ENCODE measurements at regions not wholly inside any gene's neighbourhood (a gene's known extent, or its start where the extent isn't known, plus 50 kb on each side); places are given as distances from the start of the nearest gene placed in this dataset.

DNA sequence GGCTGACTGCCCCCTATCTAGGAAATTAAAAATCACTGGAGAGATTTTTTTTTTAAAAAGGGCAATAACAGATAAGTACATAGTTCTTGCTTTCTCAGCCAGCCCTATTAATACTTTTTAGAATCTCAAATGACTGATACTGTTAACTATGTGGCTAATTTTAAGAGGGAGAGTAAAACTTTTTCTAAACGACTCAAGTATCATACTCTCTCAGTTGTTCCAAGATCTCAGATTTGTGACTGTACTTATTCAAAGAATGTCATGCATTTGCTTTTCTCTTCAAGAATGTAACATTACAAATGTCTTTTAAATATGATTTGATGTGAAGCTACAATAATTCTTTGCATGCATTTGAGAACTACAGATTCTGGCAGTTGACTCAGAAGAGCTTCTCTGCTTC is 55.4 kb upstream of the RAB11FIP2 start:
- TF ChIP-seq, protein P1, sequence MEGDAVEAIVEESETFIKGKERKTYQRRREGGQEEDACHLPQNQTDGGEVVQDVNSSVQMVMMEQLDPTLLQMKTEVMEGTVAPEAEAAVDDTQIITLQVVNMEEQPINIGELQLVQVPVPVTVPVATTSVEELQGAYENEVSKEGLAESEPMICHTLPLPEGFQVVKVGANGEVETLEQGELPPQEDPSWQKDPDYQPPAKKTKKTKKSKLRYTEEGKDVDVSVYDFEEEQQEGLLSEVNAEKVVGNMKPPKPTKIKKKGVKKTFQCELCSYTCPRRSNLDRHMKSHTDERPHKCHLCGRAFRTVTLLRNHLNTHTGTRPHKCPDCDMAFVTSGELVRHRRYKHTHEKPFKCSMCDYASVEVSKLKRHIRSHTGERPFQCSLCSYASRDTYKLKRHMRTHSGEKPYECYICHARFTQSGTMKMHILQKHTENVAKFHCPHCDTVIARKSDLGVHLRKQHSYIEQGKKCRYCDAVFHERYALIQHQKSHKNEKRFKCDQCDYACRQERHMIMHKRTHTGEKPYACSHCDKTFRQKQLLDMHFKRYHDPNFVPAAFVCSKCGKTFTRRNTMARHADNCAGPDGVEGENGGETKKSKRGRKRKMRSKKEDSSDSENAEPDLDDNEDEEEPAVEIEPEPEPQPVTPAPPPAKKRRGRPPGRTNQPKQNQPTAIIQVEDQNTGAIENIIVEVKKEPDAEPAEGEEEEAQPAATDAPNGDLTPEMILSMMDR (IDR thresholded peaks at IDR 0.05; ENCODE audit: insufficient read depth, low read depth, low read length), result no peak
- no peak for TF ChIP-seq EZH2 (IDR thresholded peaks at IDR 0.05; ENCODE audit: insufficient read depth, low read length)

All from astrocyte (in vitro differentiated cells and primary cell).